GM10248 (cell line): ENCODE measurements at regions not wholly inside any gene's neighbourhood (a gene's known extent, or its start where the extent isn't known, plus 50 kb on each side); places are given as distances from the start of the nearest gene placed in this dataset.

Experiments
- CTCF ChIA-PET: fragments of 300-600 bp; sonication (Branson Sonifier 250); formaldehyde crosslinking; extraction: SDS; loops from one replicate; lab custom pipeline; 2021; ENCODE audit warnings: antibody characterized with exemption; lab: Yijun Ruan, JAX
- POLR2A ChIA-PET: fragments of 350-650 bp; sonication (Branson Sonifier 250); formaldehyde crosslinking; extraction: SDS; loops from one replicate; lab custom pipeline; 2020; ENCODE audit warnings: antibody characterized with exemption; lab: Yijun Ruan, JAX
- DNase-seq: peaks from one replicate; pipeline ENCODE4 v3.0.0; 2012; ENCODE audit errors: extremely low spot score
- CTCF ChIP-seq: IDR thresholded peaks from 2 replicates; pipeline ENCODE4 v1.5.1; 2012; ENCODE audit warnings: mild to moderate bottlenecking, low read depth; ENCODE audit errors: extremely low read depth, missing control alignments, control extremely low read depth

- ChIA-PET POLR2A (no interaction called here), CTCF (interaction anchor here (1.0 to 1.4 kb wide), 2 partner anchors 27 to 191 kb away, joined by 4 read pairs; no protein-coding TSS in a partner anchor)
- TF ChIP-seq CTCF: no peak
- no peak for DNase-seq
Observed at GRCh38 chr1:221904319-221904718, 162.4 kb upstream of the DUSP10 start.

- no peak for DNase-seq
- ChIA-PET POLR2A (no interaction called here), CTCF (interaction anchor here (0.7 to 1.4 kb wide), 4 partner anchors 11 to 191 kb away, joined by 3 to 4 read pairs (median 4); no protein-coding TSS in a partner anchor)
- no peak for TF ChIP-seq CTCF
Observed at GRCh38 chr1:221903594-221903993, 161.7 kb upstream of the DUSP10 start.

- no peak for TF ChIP-seq CTCF
- DNase-seq: no peak
- ChIA-PET CTCF (interaction anchor here (0.7 to 1.4 kb wide), 4 partner anchors 11 to 192 kb away, joined by 3 to 4 read pairs (median 4); no protein-coding TSS in a partner anchor), POLR2A (no interaction called here)
Observed at GRCh38 chr1:221902961-221903360, 161.1 kb upstream of the DUSP10 start.

GRCh38 chr1:221900678-221901077, 158.8 kb upstream of the DUSP10 start:
- no peak for TF ChIP-seq CTCF
- ChIA-PET POLR2A (no interaction called here), CTCF (interaction anchor here (0.8 to 1.2 kb wide), 3 partner anchors 8 to 21 kb away, joined by 3 to 4 read pairs (median 3); no protein-coding TSS in a partner anchor)
- no peak for DNase-seq

- CTCF ChIA-PET: no interaction called here
- no peak for TF ChIP-seq CTCF
- POLR2A ChIA-PET: no interaction called here
- DNase-seq: no peak
Observed at GRCh38 chr1:221897321-221897721, 155.4 kb upstream of the DUSP10 start.

GRCh38 chr1:221892301-221892830, 150.5 kb upstream of the DUSP10 start:
- DNase-seq: no peak
- no peak for TF ChIP-seq CTCF
- ChIA-PET POLR2A (no interaction called here), CTCF (interaction anchor here (0.9 to 1.4 kb wide), 4 partner anchors 8 to 33 kb away, joined by 3 read pairs; no protein-coding TSS in a partner anchor)
